Thyroid gland (tissue), 4 donors: ENCODE measurements at regions not wholly inside any gene's neighbourhood (a gene's known extent, or its start where the extent isn't known, plus 50 kb on each side); places are given as distances from the start of the nearest gene placed in this dataset.

ENCODE experiments used
- POLR2A ChIP-seq, 2 donors: fragments of 450-650 bp; IDR thresholded peaks; one replicate each; pipeline ENCODE4 v1.6.1; 2017; ENCODE audit warnings: antibody characterized with exemption in 2 of 2, mild to moderate bottlenecking in 2 of 2, moderate library complexity in 1 of 2
- TF ChIP-seq, protein P1 (sequence below), 6 experiments: fragments of 200-600 bp in 3 of 6; fragments of 450-650 bp in 3 of 6; sonication (generic) in 3 of 6; IDR thresholded peaks; one replicate each; pipeline ENCODE4 v1.5.1; 2016 to 2019; ENCODE audit warnings: antibody characterized with exemption in 6 of 6, mild to moderate bottlenecking in 2 of 6, inconsistent platforms in 1 of 6, moderate library complexity in 1 of 6

DNA sequence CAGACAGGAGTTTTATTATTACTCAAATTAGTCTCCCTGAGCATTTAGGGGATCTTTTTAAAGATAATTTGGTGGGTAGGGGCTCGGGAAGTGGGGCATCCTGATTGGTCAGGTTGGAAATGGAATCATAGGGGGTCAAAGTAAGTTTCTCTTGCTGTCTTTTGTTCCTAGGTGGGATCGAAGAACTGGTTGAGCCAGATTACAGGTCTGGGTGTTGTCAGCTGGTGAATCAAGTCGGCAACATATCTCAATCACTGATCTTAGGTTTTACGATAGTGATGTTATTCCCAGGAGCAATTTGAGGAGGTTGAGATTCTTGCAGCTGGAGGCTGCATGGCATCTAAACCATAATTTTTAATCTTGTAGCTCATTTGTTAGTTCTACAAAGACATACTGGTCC, 629.5 kb upstream of the AMOT start:
- TF ChIP-seq, protein P1, sequence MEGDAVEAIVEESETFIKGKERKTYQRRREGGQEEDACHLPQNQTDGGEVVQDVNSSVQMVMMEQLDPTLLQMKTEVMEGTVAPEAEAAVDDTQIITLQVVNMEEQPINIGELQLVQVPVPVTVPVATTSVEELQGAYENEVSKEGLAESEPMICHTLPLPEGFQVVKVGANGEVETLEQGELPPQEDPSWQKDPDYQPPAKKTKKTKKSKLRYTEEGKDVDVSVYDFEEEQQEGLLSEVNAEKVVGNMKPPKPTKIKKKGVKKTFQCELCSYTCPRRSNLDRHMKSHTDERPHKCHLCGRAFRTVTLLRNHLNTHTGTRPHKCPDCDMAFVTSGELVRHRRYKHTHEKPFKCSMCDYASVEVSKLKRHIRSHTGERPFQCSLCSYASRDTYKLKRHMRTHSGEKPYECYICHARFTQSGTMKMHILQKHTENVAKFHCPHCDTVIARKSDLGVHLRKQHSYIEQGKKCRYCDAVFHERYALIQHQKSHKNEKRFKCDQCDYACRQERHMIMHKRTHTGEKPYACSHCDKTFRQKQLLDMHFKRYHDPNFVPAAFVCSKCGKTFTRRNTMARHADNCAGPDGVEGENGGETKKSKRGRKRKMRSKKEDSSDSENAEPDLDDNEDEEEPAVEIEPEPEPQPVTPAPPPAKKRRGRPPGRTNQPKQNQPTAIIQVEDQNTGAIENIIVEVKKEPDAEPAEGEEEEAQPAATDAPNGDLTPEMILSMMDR (IDR thresholded peaks at IDR 0.05): no peak
- no peak for TF ChIP-seq POLR2A (IDR thresholded peaks at IDR 0.05)
